ENCODE measurements at regions not wholly inside any gene's neighbourhood (a gene's known extent, or its start where the extent isn't known, plus 50 kb on each side); places are given as distances from the start of the nearest gene placed in this dataset.

- Histone ChIP-seq H3K4me3 (ENCODE audit: low read depth in 1 of 2, low read length in 2 of 2) (no peak overlapping the region), H3K9ac (ENCODE audit: low read depth in 1 of 2, low read length in 2 of 2) (no peak overlapping the region), H3K9me3 (ENCODE audit: control insufficient read depth in 1 of 2, low read length in 2 of 2) (peaks cover 0 to 5% of the 10 kb centered on the region in 2 donors), H3K27ac (ENCODE audit: low read depth, low read length) (no peak overlapping the region), H3K4me1 (ENCODE audit: control insufficient read depth in 1 of 2, insufficient read depth in 2 of 2, low read length in 2 of 2) (no peaks in the 10 kb centered on the region), H3K27me3 (ENCODE audit: control insufficient read depth in 1 of 2, insufficient read depth in 2 of 2, low read length in 2 of 2) (no peaks in the 10 kb centered on the region), H3K36me3 (ENCODE audit: control insufficient read depth in 1 of 2, insufficient read depth in 2 of 2, low read length in 2 of 2) (no peaks in the 10 kb centered on the region)
Observed at GRCh38 chr14:84125676-84126075, 1404.3 kb upstream of the FLRT2 start.

- no peaks in the 10 kb centered on the region for H3K36me3 ChIP-seq (ENCODE audit: control insufficient read depth in 1 of 2, insufficient read depth in 2 of 2, low read length in 2 of 2)
- H3K4me3 ChIP-seq (ENCODE audit: low read depth in 1 of 2, low read length in 2 of 2): no peak overlapping the region
- H3K27me3 ChIP-seq (ENCODE audit: control insufficient read depth in 1 of 2, insufficient read depth in 2 of 2, low read length in 2 of 2): no peaks in the 10 kb centered on the region
- no peak overlapping the region for H3K27ac ChIP-seq (ENCODE audit: low read depth, low read length)
- no peaks in the 10 kb centered on the region for H3K4me1 ChIP-seq (ENCODE audit: control insufficient read depth in 1 of 2, insufficient read depth in 2 of 2, low read length in 2 of 2)
- no peak overlapping the region for H3K9ac ChIP-seq (ENCODE audit: low read depth in 1 of 2, low read length in 2 of 2)
- peaks cover 0 to 3% of the 10 kb centered on the region in 2 donors for H3K9me3 ChIP-seq (ENCODE audit: control insufficient read depth in 1 of 2, low read length in 2 of 2)
Observed at GRCh38 chr14:84127495-84127894, 1402.4 kb upstream of the FLRT2 start.

GRCh38 chr14:84128050-84128449 is 1401.9 kb upstream of the FLRT2 start:
- Histone ChIP-seq H3K36me3 (ENCODE audit: control insufficient read depth in 1 of 2, insufficient read depth in 2 of 2, low read length in 2 of 2) (no peaks in the 10 kb centered on the region), H3K9me3 (ENCODE audit: control insufficient read depth in 1 of 2, low read length in 2 of 2) (peaks cover 0 to 3% of the 10 kb centered on the region in 2 donors), H3K27me3 (ENCODE audit: control insufficient read depth in 1 of 2, insufficient read depth in 2 of 2, low read length in 2 of 2) (no peaks in the 10 kb centered on the region), H3K4me3 (ENCODE audit: low read depth in 1 of 2, low read length in 2 of 2) (no peak overlapping the region), H3K9ac (ENCODE audit: low read depth in 1 of 2, low read length in 2 of 2) (no peak overlapping the region), H3K27ac (ENCODE audit: low read depth, low read length) (no peak overlapping the region), H3K4me1 (ENCODE audit: control insufficient read depth in 1 of 2, insufficient read depth in 2 of 2, low read length in 2 of 2) (no peaks in the 10 kb centered on the region)

GRCh38 chr14:84129007-84129406 is 1400.9 kb upstream of the FLRT2 start:
- Histone ChIP-seq H3K36me3 (ENCODE audit: control insufficient read depth in 1 of 2, insufficient read depth in 2 of 2, low read length in 2 of 2) (no peaks in the 10 kb centered on the region), H3K4me3 (ENCODE audit: low read depth in 1 of 2, low read length in 2 of 2) (no peak overlapping the region), H3K4me1 (ENCODE audit: control insufficient read depth in 1 of 2, insufficient read depth in 2 of 2, low read length in 2 of 2) (no peaks in the 10 kb centered on the region), H3K9ac (ENCODE audit: low read depth in 1 of 2, low read length in 2 of 2) (no peak overlapping the region), H3K9me3 (ENCODE audit: control insufficient read depth in 1 of 2, low read length in 2 of 2) (peaks cover 0 to 3% of the 10 kb centered on the region in 2 donors), H3K27ac (ENCODE audit: low read depth, low read length) (no peak overlapping the region), H3K27me3 (ENCODE audit: control insufficient read depth in 1 of 2, insufficient read depth in 2 of 2, low read length in 2 of 2) (no peaks in the 10 kb centered on the region)

- Histone ChIP-seq H3K27ac (ENCODE audit: low read depth, low read length) (no peak overlapping the region), H3K9me3 (ENCODE audit: control insufficient read depth in 1 of 2, low read length in 2 of 2) (peaks cover 0 to 5% of the 10 kb centered on the region in 2 donors), H3K4me3 (ENCODE audit: low read depth in 1 of 2, low read length in 2 of 2) (no peak overlapping the region), H3K9ac (ENCODE audit: low read depth in 1 of 2, low read length in 2 of 2) (no peak overlapping the region), H3K27me3 (ENCODE audit: control insufficient read depth in 1 of 2, insufficient read depth in 2 of 2, low read length in 2 of 2) (no peaks in the 10 kb centered on the region), H3K36me3 (ENCODE audit: control insufficient read depth in 1 of 2, insufficient read depth in 2 of 2, low read length in 2 of 2) (no peaks in the 10 kb centered on the region), H3K4me1 (ENCODE audit: control insufficient read depth in 1 of 2, insufficient read depth in 2 of 2, low read length in 2 of 2) (no peaks in the 10 kb centered on the region)
Observed at GRCh38 chr14:84129941-84130340, 1400.0 kb upstream of the FLRT2 start.

GRCh38 chr14:84131924-84132323 is 1398.0 kb upstream of the FLRT2 start:
- H3K4me3 ChIP-seq (ENCODE audit: low read depth in 1 of 2, low read length in 2 of 2): no peak overlapping the region
- H3K4me1 ChIP-seq (ENCODE audit: control insufficient read depth in 1 of 2, insufficient read depth in 2 of 2, low read length in 2 of 2): no peaks in the 10 kb centered on the region
- H3K9ac ChIP-seq (ENCODE audit: low read depth in 1 of 2, low read length in 2 of 2): no peak overlapping the region
- no peaks in the 10 kb centered on the region for H3K36me3 ChIP-seq (ENCODE audit: control insufficient read depth in 1 of 2, insufficient read depth in 2 of 2, low read length in 2 of 2)
- no peak overlapping the region for H3K27ac ChIP-seq (ENCODE audit: low read depth, low read length)
- no peaks in the 10 kb centered on the region for H3K27me3 ChIP-seq (ENCODE audit: control insufficient read depth in 1 of 2, insufficient read depth in 2 of 2, low read length in 2 of 2)
- H3K9me3 ChIP-seq (ENCODE audit: control insufficient read depth in 1 of 2, low read length in 2 of 2): peaks cover 4 to 9% of the 10 kb centered on the region in 2 donors

GRCh38 chr14:84144166-84144565 is 1385.8 kb upstream of the FLRT2 start:
- Histone ChIP-seq H3K27ac (ENCODE audit: low read depth, low read length) (no peak overlapping the region), H3K36me3 (ENCODE audit: control insufficient read depth in 1 of 2, insufficient read depth in 2 of 2, low read length in 2 of 2) (no peaks in the 10 kb centered on the region), H3K4me3 (ENCODE audit: low read depth in 1 of 2, low read length in 2 of 2) (no peak overlapping the region), H3K9me3 (ENCODE audit: control insufficient read depth in 1 of 2, low read length in 2 of 2) (peaks cover 6 to 15% of the 10 kb centered on the region in 2 donors), H3K27me3 (ENCODE audit: control insufficient read depth in 1 of 2, insufficient read depth in 2 of 2, low read length in 2 of 2) (no peaks in the 10 kb centered on the region), H3K4me1 (ENCODE audit: control insufficient read depth in 1 of 2, insufficient read depth in 2 of 2, low read length in 2 of 2) (no peaks in the 10 kb centered on the region), H3K9ac (ENCODE audit: low read depth in 1 of 2, low read length in 2 of 2) (no peak overlapping the region)

- H3K9ac ChIP-seq (ENCODE audit: low read depth in 1 of 2, low read length in 2 of 2): no peak overlapping the region
- no peak overlapping the region for H3K27ac ChIP-seq (ENCODE audit: low read depth, low read length)
- no peaks in the 10 kb centered on the region for H3K36me3 ChIP-seq (ENCODE audit: control insufficient read depth in 1 of 2, insufficient read depth in 2 of 2, low read length in 2 of 2)
- H3K27me3 ChIP-seq (ENCODE audit: control insufficient read depth in 1 of 2, insufficient read depth in 2 of 2, low read length in 2 of 2): no peaks in the 10 kb centered on the region
- no peak overlapping the region for H3K4me3 ChIP-seq (ENCODE audit: low read depth in 1 of 2, low read length in 2 of 2)
- H3K9me3 ChIP-seq (ENCODE audit: control insufficient read depth in 1 of 2, low read length in 2 of 2): peaks cover 6 to 11% of the 10 kb centered on the region in 2 donors
- H3K4me1 ChIP-seq (ENCODE audit: control insufficient read depth in 1 of 2, insufficient read depth in 2 of 2, low read length in 2 of 2): no peaks in the 10 kb centered on the region
Observed at GRCh38 chr14:84152452-84152851, 1377.5 kb upstream of the FLRT2 start.

- Histone ChIP-seq H3K36me3 (ENCODE audit: control insufficient read depth in 1 of 2, insufficient read depth in 2 of 2, low read length in 2 of 2) (no peaks in the 10 kb centered on the region), H3K27ac (ENCODE audit: low read depth, low read length) (no peak overlapping the region), H3K4me3 (ENCODE audit: low read depth in 1 of 2, low read length in 2 of 2) (no peak overlapping the region)
Observed at GRCh38 chr14:84162633-84163032, 1367.3 kb upstream of the FLRT2 start.

GRCh38 chr14:84167026-84167425 is 1362.9 kb upstream of the FLRT2 start:
- Histone ChIP-seq H3K4me1 (ENCODE audit: control insufficient read depth in 1 of 2, insufficient read depth in 2 of 2, low read length in 2 of 2) (no peaks in the 10 kb centered on the region), H3K27me3 (ENCODE audit: control insufficient read depth in 1 of 2, insufficient read depth in 2 of 2, low read length in 2 of 2) (no peaks in the 10 kb centered on the region), H3K9ac (ENCODE audit: low read depth in 1 of 2, low read length in 2 of 2) (no peak overlapping the region), H3K36me3 (ENCODE audit: control insufficient read depth in 1 of 2, insufficient read depth in 2 of 2, low read length in 2 of 2) (no peaks in the 10 kb centered on the region), H3K4me3 (ENCODE audit: low read depth in 1 of 2, low read length in 2 of 2) (no peak overlapping the region), H3K9me3 (ENCODE audit: control insufficient read depth in 1 of 2, low read length in 2 of 2) (peaks cover 0 to 7% of the 10 kb centered on the region in 2 donors), H3K27ac (ENCODE audit: low read depth, low read length) (no peak overlapping the region)

More at GRCh38 chr14:84162633-84163032, 1367.3 kb upstream of the FLRT2 start:
- Histone ChIP-seq H3K4me1 (ENCODE audit: control insufficient read depth in 1 of 2, insufficient read depth in 2 of 2, low read length in 2 of 2) (no peaks in the 10 kb centered on the region), H3K27me3 (ENCODE audit: control insufficient read depth in 1 of 2, insufficient read depth in 2 of 2, low read length in 2 of 2) (no peaks in the 10 kb centered on the region), H3K9me3 (ENCODE audit: control insufficient read depth in 1 of 2, low read length in 2 of 2) (no peaks in the 10 kb centered on the region), H3K9ac (ENCODE audit: low read depth in 1 of 2, low read length in 2 of 2) (no peak overlapping the region)

GRCh38 chr14:84180336-84180735 is 1349.6 kb upstream of the FLRT2 start:
- H3K4me1 ChIP-seq (ENCODE audit: control insufficient read depth in 1 of 2, insufficient read depth in 2 of 2, low read length in 2 of 2): no peaks in the 10 kb centered on the region
- no peaks in the 10 kb centered on the region for H3K27me3 ChIP-seq (ENCODE audit: control insufficient read depth in 1 of 2, insufficient read depth in 2 of 2, low read length in 2 of 2)
- H3K4me3 ChIP-seq (ENCODE audit: low read depth in 1 of 2, low read length in 2 of 2): no peak overlapping the region

More at GRCh38 chr14:84180336-84180735, 1349.6 kb upstream of the FLRT2 start:
- Histone ChIP-seq H3K27ac (ENCODE audit: low read depth, low read length) (no peak overlapping the region), H3K36me3 (ENCODE audit: control insufficient read depth in 1 of 2, insufficient read depth in 2 of 2, low read length in 2 of 2) (no peaks in the 10 kb centered on the region), H3K9me3 (ENCODE audit: control insufficient read depth in 1 of 2, low read length in 2 of 2) (peaks cover 5 to 9% of the 10 kb centered on the region in 2 donors), H3K9ac (ENCODE audit: low read depth in 1 of 2, low read length in 2 of 2) (no peak overlapping the region)
